ENCODE measurements at regions not wholly inside any gene's neighbourhood (a gene's known extent, or its start where the extent isn't known, plus 50 kb on each side); places are given as distances from the start of the nearest gene placed in this dataset.
"Not testable (repeated sequence)": the region's sequence is repeated elsewhere in the genome, so short reads cannot be mapped to it uniquely, and the experiment has no call there.

GRCh38 chr4:163710158-163710557, 215.7 kb downstream of the TMA16 start:
- no peak overlapping the region for H3K27ac ChIP-seq (ENCODE audit: low read depth, low read length)
- H3K4me3 ChIP-seq (ENCODE audit: low read depth, low read length), result no peak overlapping the region
- no peaks in the 10 kb centered on the region for H3K79me2 ChIP-seq (ENCODE audit: control insufficient read depth, insufficient read depth, low read length, unreplicated experiment)
- no peaks in the 10 kb centered on the region for H3K4me1 ChIP-seq (ENCODE audit: control insufficient read depth, insufficient read depth, low read length, unreplicated experiment)
- H3K27me3 ChIP-seq (ENCODE audit: insufficient read depth, low read length), result no peaks in the 10 kb centered on the region
- H2AFZ ChIP-seq (ENCODE audit: low read length, unreplicated experiment), result no peak overlapping the region
- no peaks in the 10 kb centered on the region for H3K36me3 ChIP-seq (ENCODE audit: insufficient read depth, low read length)

- H3K27me3 ChIP-seq (ENCODE audit: insufficient read depth, low read length); H3K79me2 ChIP-seq (ENCODE audit: control insufficient read depth, insufficient read depth, low read length, unreplicated experiment); H2AFZ ChIP-seq (ENCODE audit: low read length, unreplicated experiment); H3K4me3 ChIP-seq (ENCODE audit: low read depth, low read length); H3K4me1 ChIP-seq (ENCODE audit: control insufficient read depth, insufficient read depth, low read length, unreplicated experiment); H3K27ac ChIP-seq (ENCODE audit: low read depth, low read length); H3K36me3 ChIP-seq (ENCODE audit: insufficient read depth, low read length): not testable (repeated sequence)
Observed at GRCh38 chr4:163724495-163724894, 230.0 kb downstream of the TMA16 start.

- no peaks in the 10 kb centered on the region for H3K36me3 ChIP-seq (ENCODE audit: insufficient read depth, low read length)
- H2AFZ ChIP-seq (ENCODE audit: low read length, unreplicated experiment), result no peak overlapping the region
- no peaks in the 10 kb centered on the region for H3K27me3 ChIP-seq (ENCODE audit: insufficient read depth, low read length)
- no peak overlapping the region for H3K4me3 ChIP-seq (ENCODE audit: low read depth, low read length)
- H3K79me2 ChIP-seq (ENCODE audit: control insufficient read depth, insufficient read depth, low read length, unreplicated experiment), result no peaks in the 10 kb centered on the region
- H3K4me1 ChIP-seq (ENCODE audit: control insufficient read depth, insufficient read depth, low read length, unreplicated experiment), result no peaks in the 10 kb centered on the region
- no peak overlapping the region for H3K27ac ChIP-seq (ENCODE audit: low read depth, low read length)
Observed at GRCh38 chr4:163726641-163727040, 232.2 kb downstream of the TMA16 start.

- Histone ChIP-seq H3K27ac (ENCODE audit: low read depth, low read length) (no peak overlapping the region), H3K27me3 (ENCODE audit: insufficient read depth, low read length) (no peaks in the 10 kb centered on the region)
Observed at GRCh38 chr4:163731071-163731470, 236.6 kb downstream of the TMA16 start.

GRCh38 chr4:163732473-163732872, 238.0 kb downstream of the TMA16 start:
- no peaks in the 10 kb centered on the region for H3K79me2 ChIP-seq (ENCODE audit: control insufficient read depth, insufficient read depth, low read length, unreplicated experiment)
- H2AFZ ChIP-seq (ENCODE audit: low read length, unreplicated experiment), result no peak overlapping the region
- H3K4me1 ChIP-seq (ENCODE audit: control insufficient read depth, insufficient read depth, low read length, unreplicated experiment), result no peaks in the 10 kb centered on the region
- no peaks in the 10 kb centered on the region for H3K36me3 ChIP-seq (ENCODE audit: insufficient read depth, low read length)
- no peak overlapping the region for H3K4me3 ChIP-seq (ENCODE audit: low read depth, low read length)
- H3K27ac ChIP-seq (ENCODE audit: low read depth, low read length), result no peak overlapping the region
- no peaks in the 10 kb centered on the region for H3K27me3 ChIP-seq (ENCODE audit: insufficient read depth, low read length)

More at GRCh38 chr4:163731071-163731470, 236.6 kb downstream of the TMA16 start:
- Histone ChIP-seq H3K36me3 (ENCODE audit: insufficient read depth, low read length) (no peaks in the 10 kb centered on the region), H3K4me1 (ENCODE audit: control insufficient read depth, insufficient read depth, low read length, unreplicated experiment) (no peaks in the 10 kb centered on the region), H2AFZ (ENCODE audit: low read length, unreplicated experiment) (no peak overlapping the region), H3K4me3 (ENCODE audit: low read depth, low read length) (no peak overlapping the region), H3K79me2 (ENCODE audit: control insufficient read depth, insufficient read depth, low read length, unreplicated experiment) (no peaks in the 10 kb centered on the region)

GRCh38 chr4:163736876-163737275, 242.4 kb downstream of the TMA16 start:
- H2AFZ ChIP-seq (ENCODE audit: low read length, unreplicated experiment), result no peak overlapping the region

GRCh38 chr4:163737846-163738245, 243.4 kb downstream of the TMA16 start:
- H3K27me3 ChIP-seq (ENCODE audit: insufficient read depth, low read length); H3K79me2 ChIP-seq (ENCODE audit: control insufficient read depth, insufficient read depth, low read length, unreplicated experiment); H3K4me3 ChIP-seq (ENCODE audit: low read depth, low read length); H2AFZ ChIP-seq (ENCODE audit: low read length, unreplicated experiment); H3K4me1 ChIP-seq (ENCODE audit: control insufficient read depth, insufficient read depth, low read length, unreplicated experiment); H3K27ac ChIP-seq (ENCODE audit: low read depth, low read length); H3K36me3 ChIP-seq (ENCODE audit: insufficient read depth, low read length): not testable (repeated sequence)

More at GRCh38 chr4:163736876-163737275, 242.4 kb downstream of the TMA16 start:
- H3K27me3 ChIP-seq (ENCODE audit: insufficient read depth, low read length), result peaks cover 8% of the 10 kb centered on the region; the same call in 1 of the 2 replicates
- no peak overlapping the region for H3K4me3 ChIP-seq (ENCODE audit: low read depth, low read length)
- H3K36me3 ChIP-seq (ENCODE audit: insufficient read depth, low read length), result no peaks in the 10 kb centered on the region
- H3K27ac ChIP-seq (ENCODE audit: low read depth, low read length), result no peak overlapping the region
- H3K79me2 ChIP-seq (ENCODE audit: control insufficient read depth, insufficient read depth, low read length, unreplicated experiment), result no peaks in the 10 kb centered on the region
- no peaks in the 10 kb centered on the region for H3K4me1 ChIP-seq (ENCODE audit: control insufficient read depth, insufficient read depth, low read length, unreplicated experiment)

GRCh38 chr4:163738521-163738920, 244.0 kb downstream of the TMA16 start:
- H3K4me1 ChIP-seq (ENCODE audit: control insufficient read depth, insufficient read depth, low read length, unreplicated experiment), result no peaks in the 10 kb centered on the region
- H3K27me3 ChIP-seq (ENCODE audit: insufficient read depth, low read length), result peaks cover 8% of the 10 kb centered on the region; the same call in 1 of the 2 replicates
- H3K36me3 ChIP-seq (ENCODE audit: insufficient read depth, low read length), result no peaks in the 10 kb centered on the region
- no peak overlapping the region for H3K4me3 ChIP-seq (ENCODE audit: low read depth, low read length)
- H3K27ac ChIP-seq (ENCODE audit: low read depth, low read length), result no peak overlapping the region
- H2AFZ ChIP-seq (ENCODE audit: low read length, unreplicated experiment), result no peak overlapping the region
- no peaks in the 10 kb centered on the region for H3K79me2 ChIP-seq (ENCODE audit: control insufficient read depth, insufficient read depth, low read length, unreplicated experiment)

- Histone ChIP-seq H3K79me2 (ENCODE audit: control insufficient read depth, insufficient read depth, low read length, unreplicated experiment) (no peaks in the 10 kb centered on the region), H2AFZ (ENCODE audit: low read length, unreplicated experiment) (no peak overlapping the region), H3K36me3 (ENCODE audit: insufficient read depth, low read length) (no peaks in the 10 kb centered on the region), H3K4me3 (ENCODE audit: low read depth, low read length) (no peak overlapping the region), H3K4me1 (ENCODE audit: control insufficient read depth, insufficient read depth, low read length, unreplicated experiment) (no peaks in the 10 kb centered on the region), H3K27me3 (ENCODE audit: insufficient read depth, low read length) (no peaks in the 10 kb centered on the region), H3K27ac (ENCODE audit: low read depth, low read length) (no peak overlapping the region)
Observed at GRCh38 chr4:163744861-163745260, 250.4 kb downstream of the TMA16 start.

- Histone ChIP-seq H3K4me1 (ENCODE audit: control insufficient read depth, insufficient read depth, low read length, unreplicated experiment) (no peaks in the 10 kb centered on the region), H3K27me3 (ENCODE audit: insufficient read depth, low read length) (no peaks in the 10 kb centered on the region), H3K27ac (ENCODE audit: low read depth, low read length) (no peak overlapping the region)
Observed at GRCh38 chr4:163747293-163747692, 252.8 kb downstream of the TMA16 start.

GRCh38 chr4:163747886-163748285, 253.4 kb downstream of the TMA16 start:
- Histone ChIP-seq H3K27me3 (ENCODE audit: insufficient read depth, low read length) (no peaks in the 10 kb centered on the region), H3K36me3 (ENCODE audit: insufficient read depth, low read length) (no peaks in the 10 kb centered on the region), H2AFZ (ENCODE audit: low read length, unreplicated experiment) (no peak overlapping the region), H3K4me1 (ENCODE audit: control insufficient read depth, insufficient read depth, low read length, unreplicated experiment) (no peaks in the 10 kb centered on the region), H3K4me3 (ENCODE audit: low read depth, low read length) (no peak overlapping the region), H3K79me2 (ENCODE audit: control insufficient read depth, insufficient read depth, low read length, unreplicated experiment) (no peaks in the 10 kb centered on the region), H3K27ac (ENCODE audit: low read depth, low read length) (no peak overlapping the region)

More at GRCh38 chr4:163747293-163747692, 252.8 kb downstream of the TMA16 start:
- Histone ChIP-seq H3K79me2 (ENCODE audit: control insufficient read depth, insufficient read depth, low read length, unreplicated experiment) (no peaks in the 10 kb centered on the region), H3K4me3 (ENCODE audit: low read depth, low read length) (no peak overlapping the region), H3K36me3 (ENCODE audit: insufficient read depth, low read length) (no peaks in the 10 kb centered on the region), H2AFZ (ENCODE audit: low read length, unreplicated experiment) (no peak overlapping the region)

Measured in ACC112 (cell line).